H1 (cell line): ENCODE measurements at regions not wholly inside any gene's neighbourhood (a gene's known extent, or its start where the extent isn't known, plus 50 kb on each side); places are given as distances from the start of the nearest gene placed in this dataset.

ENCODE experiments used
- CTCF ChIA-PET: fragments of 300-600 bp; sonication (Branson Sonifier 250); formaldehyde crosslinking; loops from one replicate; lab custom pipeline; 2021; ENCODE audit not compliant: partially characterized antibody; lab: Charles Lee
- POLR2A ChIA-PET: fragments of 300-600 bp; sonication (Branson Sonifier 250); formaldehyde crosslinking; loops from one replicate; lab custom pipeline; 2021; ENCODE audit warnings: inconsistent platforms; ENCODE audit not compliant: partially characterized antibody; lab: Charles Lee
- DNase-seq, 2 experiments: peaks; one replicate each; pipeline versions ENCODE4 v3.0.0 to v3.0.0-alpha.2; 2010 to 2022; ENCODE audit warnings: low spot score in 2 of 2, low read depth in 1 of 2, mixed read lengths in 1 of 2
- FAIRE-seq: peaks from 2 replicates; lab custom pipeline; 2011; peaks lifted over from hg19 to GRCh38; lab: Jason Lieb, UNC
- H2AFZ ChIP-seq: 2 replicates; pipeline ENCODE4 v1.8.1; 2012; ENCODE audit warnings: low read length, inconsistent platforms
- H2AK5ac ChIP-seq: 2 replicates; pipeline ENCODE4 v1.6.1; 2013; ENCODE audit warnings: low read depth, low read length
- H2BK120ac ChIP-seq: replicated peaks from 2 replicates; pipeline ENCODE3; 2013; ENCODE audit warnings: low read depth, low read length, inconsistent platforms
- H2BK12ac ChIP-seq: 2 replicates; pipeline ENCODE4 v1.6.1; 2013; ENCODE audit warnings: low read depth, low read length
- H2BK15ac ChIP-seq: 2 replicates; pipeline ENCODE4 v1.6.1; 2013; ENCODE audit warnings: low read length
- H2BK20ac ChIP-seq: 2 replicates; pipeline ENCODE4 v1.6.1; 2013; ENCODE audit warnings: low read length
- H2BK5ac ChIP-seq: 2 replicates; pipeline ENCODE4 v1.6.1; 2013; ENCODE audit warnings: low read depth, low read length
- H3K14ac ChIP-seq: 2 replicates; pipeline ENCODE4 v1.6.1; 2013; ENCODE audit warnings: inconsistent platforms; ENCODE audit not compliant: insufficient read length
- H3K18ac ChIP-seq: 2 replicates; pipeline ENCODE4 v1.6.1; 2013; ENCODE audit warnings: low read length; ENCODE audit errors: extremely low read depth
- H3K23ac ChIP-seq: 2 replicates; pipeline ENCODE4 v1.6.1; 2013; ENCODE audit warnings: inconsistent platforms; ENCODE audit not compliant: insufficient read length
- H3K23me2 ChIP-seq: 2 replicates; pipeline ENCODE4 v1.6.1; 2013; ENCODE audit warnings: low read depth, low read length
- H3K27ac ChIP-seq: 2 replicates; pipeline ENCODE4 v1.6.1; 2011; ENCODE audit warnings: low read depth, low read length, inconsistent platforms
- H3K27me3 ChIP-seq, 4 experiments: replicated peaks in 1 of 4; 1 replicate in 1 of 4; 2 replicates in 3 of 4; pipeline versions ENCODE4 v1.6.1 to v1.8.1; 2011 to 2013; ENCODE audit warnings: low read length in 3 of 4, mild to moderate bottlenecking in 3 of 4, inconsistent platforms in 2 of 4, mixed read lengths in 2 of 4, moderate library complexity in 1 of 4; ENCODE audit not compliant: control insufficient read depth in 3 of 4, insufficient read depth in 3 of 4; ENCODE audit errors: extremely low read depth in 1 of 4
- H3K36me3 ChIP-seq, 4 experiments: 2 replicates each; pipeline versions ENCODE4 v1.6.1 to v1.8.1; 2011 to 2013; ENCODE audit warnings: mild to moderate bottlenecking in 4 of 4, low read length in 3 of 4, moderate library complexity in 2 of 4, control low read depth in 1 of 4, inconsistent platforms in 1 of 4; ENCODE audit not compliant: insufficient read depth in 4 of 4, control insufficient read depth in 2 of 4
- H3K4ac ChIP-seq: replicated peaks from 2 replicates; pipeline ENCODE3; 2013; ENCODE audit warnings: low read length, low read depth, mixed read lengths, inconsistent platforms; ENCODE audit not compliant: insufficient read length
- H3K4me1 ChIP-seq, 4 experiments: replicated peaks in 1 of 4; 1 replicate in 1 of 4; 2 replicates in 3 of 4; pipeline versions ENCODE4 v1.6.1 to v1.8.1; 2011 to 2013; ENCODE audit warnings: low read length in 3 of 4, inconsistent platforms in 2 of 4, mixed read lengths in 1 of 4; ENCODE audit not compliant: insufficient read depth in 4 of 4, control insufficient read depth in 3 of 4
- H3K4me2 ChIP-seq, 2 experiments: 2 replicates each; pipeline versions ENCODE4 v1.6.1 to v1.8.1; 2011 to 2013; ENCODE audit warnings: low read depth in 2 of 2, low read length in 2 of 2, control low read depth in 1 of 2, inconsistent platforms in 1 of 2, mild to moderate bottlenecking in 1 of 2; ENCODE audit not compliant: insufficient read depth in 1 of 2
- H3K4me3 ChIP-seq, 4 experiments: fragments of 200-600, 300-600 bp in 1 of 4; sonication (generic), shearing (Covaris generic), sonication (Bioruptor Twin) in 1 of 4; 2 replicates each; pipeline versions ENCODE4 v1.5.1 to v1.8.1; 2011 to 2016; ENCODE audit warnings: low read length in 4 of 4, low read depth in 3 of 4, control low read depth in 2 of 4, inconsistent platforms in 2 of 4, mild to moderate bottlenecking in 2 of 4, mixed read lengths in 1 of 4, moderate library complexity in 1 of 4; ENCODE audit not compliant: insufficient read depth in 2 of 4; ENCODE audit errors: extremely low read depth in 1 of 4
- H3K56ac ChIP-seq: replicated peaks from 2 replicates; pipeline ENCODE3; 2013; ENCODE audit warnings: low read depth, mild to moderate bottlenecking, mixed read lengths, low read length, inconsistent platforms; ENCODE audit not compliant: insufficient read length
- H3K79me1 ChIP-seq: 2 replicates; pipeline ENCODE4 v1.6.1; 2013; ENCODE audit warnings: low read depth, low read length, control low read depth
- H3K79me2 ChIP-seq, 2 experiments: 2 replicates each; pipeline versions ENCODE4 v1.6.1 to v1.8.1; 2012 to 2013; ENCODE audit warnings: low read length in 2 of 2, mild to moderate bottlenecking in 2 of 2, inconsistent platforms in 1 of 2; ENCODE audit not compliant: insufficient read depth in 2 of 2, control insufficient read depth in 1 of 2
- H3K9ac ChIP-seq, 4 experiments: replicated peaks in 1 of 4; 1 replicate in 1 of 4; 2 replicates in 3 of 4; pipeline versions ENCODE4 v1.6.1 to v1.8.1; 2011 to 2013; ENCODE audit warnings: low read depth in 3 of 4, low read length in 3 of 4, control low read depth in 2 of 4, mild to moderate bottlenecking in 2 of 4, moderate library complexity in 2 of 4, inconsistent platforms in 1 of 4; ENCODE audit errors: extremely low read depth in 1 of 4
- H3K9me3 ChIP-seq, 2 experiments: 2 replicates each; pipeline versions ENCODE4 v1.6.1 to v1.8.1; 2012 to 2013; ENCODE audit warnings: mild to moderate bottlenecking in 2 of 2, moderate library complexity in 2 of 2, control low read depth in 1 of 2, inconsistent platforms in 1 of 2, low read depth in 1 of 2, low read length in 1 of 2, mixed read lengths in 1 of 2; ENCODE audit not compliant: insufficient read depth in 2 of 2
- H4K20me1 ChIP-seq, 2 experiments: replicated peaks in 1 of 2; 2 replicates each; pipeline versions ENCODE3 to v1.8.1; 2011 to 2013; ENCODE audit warnings: inconsistent platforms in 2 of 2, low read length in 2 of 2, mild to moderate bottlenecking in 1 of 2; ENCODE audit not compliant: insufficient read depth in 2 of 2, control insufficient read depth in 1 of 2
- H4K5ac ChIP-seq: 2 replicates; pipeline ENCODE4 v1.6.1; 2013; ENCODE audit warnings: low read length, low read depth, mixed read lengths, inconsistent platforms; ENCODE audit not compliant: insufficient read length
- H4K8ac ChIP-seq: 2 replicates; pipeline ENCODE4 v1.8.0; 2013; ENCODE audit warnings: mild to moderate bottlenecking, moderate library complexity, low read length, inconsistent platforms; ENCODE audit not compliant: insufficient read depth; ENCODE audit errors: extremely low read depth
- H4K91ac ChIP-seq: replicated peaks from 2 replicates; pipeline ENCODE3; 2013; ENCODE audit warnings: low read length, mixed read lengths, inconsistent platforms; ENCODE audit not compliant: insufficient read length
- KDM1A ChIP-seq: fragments of 200-600, 300-600 bp; sonication (generic); IDR thresholded peaks from 2 replicates; pipeline ENCODE4 v1.7.1; 2016; ENCODE audit warnings: mild to moderate bottlenecking, low read length, borderline replicate concordance
- TF ChIP-seq, protein P1 (sequence below): IDR thresholded peaks from 2 replicates; pipeline ENCODE4 v1.6.1; 2011; ENCODE audit warnings: low read depth, mild to moderate bottlenecking, low read length; ENCODE audit not compliant: insufficient read depth

- no peak overlapping the region for H2BK20ac ChIP-seq
- H2AK5ac ChIP-seq = no peak overlapping the region
- H2BK120ac ChIP-seq = no peak overlapping the region
- H3K4ac ChIP-seq = no peak overlapping the region
- no peaks in the 10 kb centered on the region for H3K79me1 ChIP-seq
- no peak overlapping the region for H3K56ac ChIP-seq
- no peak overlapping the region for H3K27ac ChIP-seq
- no peaks in the 10 kb centered on the region for H3K36me3 ChIP-seq
- H4K20me1 ChIP-seq = no peaks in the 10 kb centered on the region
- no peaks in the 10 kb centered on the region for H3K9me3 ChIP-seq
- H3K9ac ChIP-seq = no peak overlapping the region
- FAIRE-seq (no peak), DNase-seq (no peak)
- no peak overlapping the region for H2BK15ac ChIP-seq
- H3K79me2 ChIP-seq = no peaks in the 10 kb centered on the region
- H4K5ac ChIP-seq = no peak overlapping the region
- ChIA-PET POLR2A (no interaction called here), CTCF (interaction anchor here (0.6 to 0.8 kb wide), 2 partner anchors 73 to 823 kb away, joined by 3 to 4 read pairs; no protein-coding TSS in a partner anchor)
- no peak overlapping the region for H3K14ac ChIP-seq
- H3K18ac ChIP-seq = no peak overlapping the region
- H2BK5ac ChIP-seq = no peak overlapping the region
- H3K27me3 ChIP-seq = no peaks in the 10 kb centered on the region
- H3K4me1 ChIP-seq = no peaks in the 10 kb centered on the region
- no peak for TF ChIP-seq KDM1A
- TF ChIP-seq, protein P1, sequence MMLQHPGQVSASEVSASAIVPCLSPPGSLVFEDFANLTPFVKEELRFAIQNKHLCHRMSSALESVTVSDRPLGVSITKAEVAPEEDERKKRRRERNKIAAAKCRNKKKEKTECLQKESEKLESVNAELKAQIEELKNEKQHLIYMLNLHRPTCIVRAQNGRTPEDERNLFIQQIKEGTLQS = no peak
- no peak overlapping the region for H3K4me3 ChIP-seq
- no peak overlapping the region for H3K23ac ChIP-seq
- H4K8ac ChIP-seq = no peak overlapping the region
- no peak overlapping the region for H2AFZ ChIP-seq
- no peaks in the 10 kb centered on the region for H3K23me2 ChIP-seq
- H4K91ac ChIP-seq = no peak overlapping the region
- no peak overlapping the region for H2BK12ac ChIP-seq
- no peak overlapping the region for H3K4me2 ChIP-seq
Observed at GRCh38 chr10:56624082-56624481, 263.0 kb upstream of the ZWINT start.
